GM18951 (cell line): ENCODE measurements at regions not wholly inside any gene's neighbourhood (a gene's known extent, or its start where the extent isn't known, plus 50 kb on each side); places are given as distances from the start of the nearest gene placed in this dataset.

ENCODE experiments used
- POLR2A ChIP-seq: IDR thresholded peaks from 4 replicates; pipeline ENCODE4 v1.6.1; 2011; ENCODE audit warnings: mild to moderate bottlenecking; ENCODE audit not compliant: insufficient read length, insufficient read depth; ENCODE audit errors: extremely low read depth
- in situ Hi-C: fragments of 300-500 bp; cut with MboI; formaldehyde crosslinking; loops from one replicate; pipeline ENCODE4 v1.12.0; 2022; ENCODE audit warnings: low sequenced_read_pairs, mixed read lengths, inconsistent platforms; ENCODE audit not compliant: unreplicated experiment

DNA sequence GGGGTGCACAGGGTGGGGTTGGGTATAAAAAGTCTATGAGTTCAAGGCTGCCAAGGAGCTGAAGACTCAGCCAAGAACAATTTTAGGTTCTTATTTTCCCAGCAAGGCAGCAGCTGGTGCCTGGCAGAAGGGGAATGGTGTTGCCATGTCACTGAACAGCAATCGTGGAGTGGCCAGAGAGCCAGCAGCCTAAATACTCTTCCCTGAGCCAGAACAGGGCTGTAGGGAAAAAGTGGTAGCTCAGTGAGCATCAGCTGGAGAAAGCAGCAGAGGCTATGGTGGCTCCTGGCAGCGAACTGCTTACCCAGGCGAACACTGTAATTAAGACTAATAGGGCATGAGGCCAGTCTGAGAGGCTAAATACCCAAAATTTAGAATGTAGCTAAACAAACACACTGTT is 334.9 kb downstream of the RMST start:
- in situ Hi-C loops, result no loop called here
- TF ChIP-seq POLR2A, result no peak

- in situ Hi-C loops, result no loop called here
Measured at GRCh38 chr12:97800561-97800960, 338.0 kb downstream of the RMST start.

DNA sequence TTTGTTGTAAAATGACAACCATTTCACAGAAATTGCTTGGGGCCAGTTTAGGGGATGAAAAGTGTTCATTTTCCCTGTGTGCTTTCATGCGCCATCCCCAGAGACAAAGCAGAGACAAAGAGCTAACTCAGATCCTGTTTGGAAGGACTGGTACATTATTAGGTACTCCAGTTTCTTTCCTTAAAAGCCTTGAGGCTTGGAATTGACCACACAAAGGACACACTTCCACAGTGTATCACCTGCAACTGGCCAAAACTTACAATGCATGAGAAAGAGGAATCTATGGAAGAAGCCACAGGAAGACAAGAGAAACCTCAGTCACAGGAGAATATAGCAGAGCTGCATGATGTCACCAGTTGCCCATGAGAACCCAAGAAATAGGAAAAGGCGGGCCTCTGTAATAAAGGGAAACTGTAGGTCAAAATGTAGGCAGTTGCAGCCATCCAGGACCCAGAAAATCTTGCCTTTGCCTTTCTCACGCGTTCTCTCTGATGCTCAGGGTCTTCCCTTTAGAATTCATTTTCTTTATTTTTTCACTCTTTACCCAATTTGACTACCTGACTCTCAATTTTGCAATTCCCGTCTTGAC is 339.0 kb downstream of the RMST start:
- no peak for TF ChIP-seq POLR2A
- in situ Hi-C loops, result no loop called here

More at GRCh38 chr12:97800561-97800960, 338.0 kb downstream of the RMST start:
- TF ChIP-seq POLR2A, result no peak

- TF ChIP-seq POLR2A, result no peak
- in situ Hi-C loops, result no loop called here
Measured at GRCh38 chr12:97805146-97805545, 342.5 kb downstream of the RMST start.

DNA sequence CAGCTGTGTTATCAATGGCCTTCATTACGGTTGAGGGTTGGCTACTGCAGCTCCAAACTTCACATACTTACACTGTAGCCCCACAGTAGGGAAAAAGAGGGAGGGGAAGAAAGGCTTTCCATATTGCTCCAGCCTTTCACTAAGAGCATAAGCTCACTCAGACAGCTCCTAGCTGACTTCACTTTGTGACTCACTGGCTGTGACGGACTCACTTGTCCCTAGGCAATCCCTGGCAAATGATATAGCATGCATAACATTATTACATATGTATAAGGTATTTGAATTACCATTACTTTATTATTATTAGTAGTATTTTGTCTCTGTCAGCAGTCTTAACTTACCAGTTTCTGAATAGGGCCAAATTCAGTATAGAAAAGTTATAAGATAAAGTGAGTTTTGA is 350.7 kb downstream of the RMST start:
- in situ Hi-C loops, result no loop called here

DNA sequence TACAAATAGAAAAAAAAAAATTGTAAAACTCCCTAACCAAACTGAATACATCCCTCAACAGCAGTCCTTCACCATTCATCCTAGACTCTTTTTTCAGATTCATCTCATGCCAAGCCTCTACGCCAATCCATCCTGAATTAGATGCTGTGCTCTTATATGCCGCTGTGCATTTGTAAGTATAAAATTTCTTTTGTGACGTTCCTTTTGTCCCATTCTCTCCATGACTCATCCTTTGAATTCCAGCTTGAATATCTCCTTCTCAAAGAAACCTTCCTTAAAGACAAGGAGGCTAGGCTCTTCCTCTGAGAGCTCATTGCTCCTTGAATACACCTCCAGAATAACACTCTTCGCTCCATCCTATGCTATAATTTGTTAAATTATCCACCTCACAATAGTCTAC is 359.2 kb downstream of the RMST start:
- in situ Hi-C loops, result no loop called here
- no peak for TF ChIP-seq POLR2A

More for the DNA sequence above, 350.7 kb downstream of the RMST start:
- no peak for TF ChIP-seq POLR2A

- no peak for TF ChIP-seq POLR2A
- in situ Hi-C loops, result no loop called here
Measured at GRCh38 chr12:97835541-97835940, 372.9 kb downstream of the RMST start.

DNA sequence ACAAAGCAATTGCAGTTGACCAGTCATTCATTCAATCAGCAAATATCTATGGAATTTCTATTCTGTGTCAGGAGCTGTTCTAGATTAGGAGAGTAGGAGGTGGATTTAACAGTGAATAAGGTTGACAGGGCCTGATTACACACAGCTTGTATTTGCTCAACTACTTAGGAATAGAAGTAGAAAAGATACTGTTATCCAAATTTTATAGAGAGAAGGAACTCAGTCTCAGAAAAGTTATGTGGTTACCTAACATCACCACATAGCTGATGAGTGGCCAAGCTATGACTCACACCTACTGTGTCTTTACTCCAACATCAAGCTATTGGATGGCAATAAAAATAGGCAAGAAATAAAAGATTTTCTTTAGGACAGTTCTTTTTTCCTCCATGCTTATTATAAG is 374.8 kb downstream of the RMST start:
- in situ Hi-C loops, result no loop called here
- TF ChIP-seq POLR2A, result no peak

DNA sequence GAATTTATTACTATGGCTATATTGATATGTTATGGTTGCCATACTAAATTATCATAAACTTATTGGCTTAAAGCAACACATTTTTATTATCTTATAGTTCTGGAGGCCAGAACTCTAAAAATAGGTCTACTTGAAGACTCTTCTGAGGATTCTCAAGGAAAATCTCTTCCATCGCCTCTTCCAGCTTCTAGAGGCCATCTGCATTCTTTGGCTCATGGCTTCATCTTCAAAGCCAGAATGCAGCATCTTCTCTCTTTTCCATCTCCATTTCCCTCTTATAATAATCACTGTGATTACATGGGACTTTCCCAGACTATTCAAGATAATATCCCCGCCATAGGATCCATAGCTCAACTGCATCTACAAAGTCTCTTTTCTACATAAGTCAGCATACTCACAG is 385.4 kb downstream of the RMST start:
- TF ChIP-seq POLR2A, result no peak
- in situ Hi-C loops, result no loop called here

DNA sequence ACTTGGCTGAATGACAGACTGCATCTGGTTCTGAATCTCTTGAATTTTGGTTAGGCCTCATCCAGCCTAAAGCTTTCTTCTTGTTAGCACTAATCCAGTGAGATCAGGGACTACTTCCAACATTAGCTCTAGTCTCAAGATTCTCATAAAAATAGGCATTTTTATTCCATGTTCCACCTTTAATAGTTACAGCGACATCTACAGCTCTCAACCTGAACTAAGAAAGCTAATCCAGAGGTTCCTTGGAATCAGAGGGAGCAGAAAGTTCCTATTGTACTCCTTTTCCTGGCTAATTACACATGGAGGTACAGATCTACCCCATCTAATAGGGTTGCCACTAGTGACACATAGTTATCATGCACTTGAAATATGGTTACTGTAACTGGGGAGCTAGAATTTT is 391.9 kb downstream of the RMST start:
- in situ Hi-C loops, result no loop called here
- TF ChIP-seq POLR2A, result no peak

DNA sequence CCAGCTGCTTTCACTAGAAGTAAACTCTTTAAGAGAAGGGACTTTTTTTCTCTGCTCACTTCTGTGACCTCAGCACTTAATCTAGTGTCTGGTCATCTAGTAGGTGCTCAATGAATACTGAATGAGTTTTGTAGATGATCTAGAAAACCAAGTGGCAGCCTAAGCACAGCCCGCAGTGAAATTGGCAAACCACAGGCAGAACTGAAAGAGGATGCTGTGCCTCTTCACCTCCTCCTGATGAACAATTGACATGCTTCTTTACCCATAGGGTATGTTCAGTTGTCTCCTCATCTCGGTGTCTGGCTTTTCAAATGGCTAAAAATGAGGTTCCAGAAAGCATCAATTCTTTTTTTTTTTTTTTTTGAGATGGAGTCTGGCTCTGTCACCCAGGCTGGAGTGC is 399.5 kb downstream of the RMST start:
- no peak for TF ChIP-seq POLR2A
- in situ Hi-C loops, result no loop called here

DNA sequence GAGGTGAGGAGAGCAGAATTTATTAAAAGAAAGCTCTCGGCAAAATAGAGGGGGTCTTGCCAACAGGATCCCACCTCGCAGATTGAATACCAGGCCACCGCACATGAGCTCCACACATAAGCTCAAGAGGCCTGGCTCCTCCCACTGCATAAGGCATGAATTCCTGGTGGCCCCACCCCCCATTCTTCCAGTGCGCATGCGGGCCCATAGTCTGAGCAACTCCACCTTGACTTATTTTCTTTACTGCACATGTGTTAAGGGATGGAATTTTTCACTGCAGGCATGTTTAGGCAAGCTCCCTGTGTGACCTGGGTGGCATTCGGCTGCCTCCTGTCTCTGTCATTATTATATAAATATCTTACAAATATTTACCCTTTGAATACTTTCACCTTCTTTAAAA is 412.5 kb downstream of the RMST start:
- in situ Hi-C loops, result no loop called here
- TF ChIP-seq POLR2A, result no peak

DNA sequence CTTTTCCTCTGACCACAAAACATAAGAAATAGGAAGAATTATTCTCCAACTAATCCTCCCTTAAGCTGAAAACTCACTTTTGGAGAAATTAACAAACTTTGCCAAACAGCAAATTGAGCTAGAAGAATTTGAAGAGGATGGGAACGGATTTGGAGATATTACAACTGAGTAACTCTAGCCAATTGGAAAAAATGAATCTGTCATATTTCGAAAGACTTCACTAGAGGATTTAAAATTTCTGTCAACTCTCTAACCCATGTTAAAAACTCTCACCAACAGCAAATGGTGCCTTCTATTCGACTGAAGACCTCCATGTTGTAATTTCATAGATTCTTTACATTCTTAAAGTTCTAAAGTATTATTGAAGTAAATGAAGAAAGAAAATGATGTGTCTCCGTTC is 414.2 kb downstream of the RMST start:
- in situ Hi-C loops, result no loop called here
- no peak for TF ChIP-seq POLR2A

DNA sequence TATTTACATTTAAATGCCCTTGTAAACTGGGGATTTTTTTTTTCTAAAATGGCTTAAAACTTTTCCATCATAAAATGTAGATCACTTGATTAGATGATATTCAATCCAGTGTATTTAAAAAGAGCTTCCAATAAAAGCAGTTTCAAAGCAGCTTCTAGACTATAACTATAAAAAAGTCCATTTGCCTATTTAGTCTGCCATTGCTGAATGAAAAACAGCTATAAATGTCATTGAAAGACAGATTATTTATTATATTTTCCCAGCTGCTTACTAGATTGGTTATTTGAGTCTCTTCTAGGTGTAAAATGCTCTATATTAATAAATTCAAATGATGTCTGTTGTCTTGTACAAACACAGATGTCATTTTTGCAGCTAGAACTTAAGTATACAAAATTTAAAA is 414.8 kb downstream of the RMST start:
- no peak for TF ChIP-seq POLR2A
- in situ Hi-C loops, result no loop called here
